AG09319 (cell line): ENCODE measurements at regions not wholly inside any gene's neighbourhood (a gene's known extent, or its start where the extent isn't known, plus 50 kb on each side); places are given as distances from the start of the nearest gene placed in this dataset.

Experiments used
- DNase-seq: peaks from one replicate; pipeline ENCODE4 v3.0.0-alpha.2; 2010; ENCODE audit warnings: low read depth; ENCODE audit errors: extremely low read depth
- CTCF ChIP-seq: IDR thresholded peaks from 2 replicates; pipeline ENCODE4 v1.5.1; 2011; ENCODE audit warnings: low read depth, mild to moderate bottlenecking, inconsistent platforms, low read length, moderate library complexity

DNA sequence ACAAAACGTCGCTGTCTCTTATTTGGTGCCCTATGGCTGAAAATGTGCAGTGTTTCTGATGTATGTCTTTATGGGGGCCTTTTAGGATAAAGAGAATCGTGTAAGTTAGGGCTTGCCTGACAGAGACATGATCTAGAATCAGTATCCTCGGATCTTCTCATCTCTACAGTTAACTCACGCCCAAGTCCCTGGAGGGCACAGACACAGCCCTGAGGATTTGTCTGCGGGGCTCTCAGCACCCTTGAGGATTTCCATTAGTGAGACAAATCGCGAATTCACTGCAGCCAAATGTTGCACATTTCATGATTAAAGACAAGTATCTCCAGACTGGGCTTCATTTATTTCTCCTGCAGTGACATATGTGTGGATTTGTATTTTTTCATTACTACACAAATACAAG lies 552.7 kb downstream of the C6orf118 start:
- no peak for TF ChIP-seq CTCF
- DNase-seq = no peak

GRCh38 chr6:164756142-164756541 lies 553.3 kb downstream of the C6orf118 start:
- no peak for DNase-seq

DNA sequence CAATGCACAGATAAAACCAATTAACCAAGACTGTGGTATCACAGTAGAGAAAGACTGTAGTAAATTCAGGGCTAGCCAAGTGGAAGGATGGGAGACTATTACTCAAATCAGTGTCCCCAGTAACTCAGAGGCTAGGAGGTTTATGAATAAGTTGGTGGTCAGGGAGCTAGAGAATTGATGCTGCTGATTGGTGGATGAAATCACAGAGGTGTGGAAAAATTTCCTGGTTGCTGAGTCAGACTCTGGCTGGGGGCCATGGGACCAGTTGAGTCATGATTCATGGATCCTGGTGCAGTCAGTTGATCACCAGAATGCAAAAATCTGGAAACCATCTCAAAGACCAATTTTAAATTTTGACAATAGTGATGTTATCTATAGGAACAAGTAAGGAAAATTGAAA lies 555.9 kb downstream of the C6orf118 start:
- no peak for DNase-seq

More at GRCh38 chr6:164756142-164756541, 553.3 kb downstream of the C6orf118 start:
- no peak for TF ChIP-seq CTCF

GRCh38 chr6:164751395-164751794 lies 558.0 kb downstream of the C6orf118 start:
- TF ChIP-seq CTCF = no peak
- DNase-seq = no peak

More for the DNA sequence above, 555.9 kb downstream of the C6orf118 start:
- no peak for TF ChIP-seq CTCF

GRCh38 chr6:164750128-164750527 lies 559.3 kb downstream of the C6orf118 start:
- no peak for TF ChIP-seq CTCF
- DNase-seq = no peak

DNA sequence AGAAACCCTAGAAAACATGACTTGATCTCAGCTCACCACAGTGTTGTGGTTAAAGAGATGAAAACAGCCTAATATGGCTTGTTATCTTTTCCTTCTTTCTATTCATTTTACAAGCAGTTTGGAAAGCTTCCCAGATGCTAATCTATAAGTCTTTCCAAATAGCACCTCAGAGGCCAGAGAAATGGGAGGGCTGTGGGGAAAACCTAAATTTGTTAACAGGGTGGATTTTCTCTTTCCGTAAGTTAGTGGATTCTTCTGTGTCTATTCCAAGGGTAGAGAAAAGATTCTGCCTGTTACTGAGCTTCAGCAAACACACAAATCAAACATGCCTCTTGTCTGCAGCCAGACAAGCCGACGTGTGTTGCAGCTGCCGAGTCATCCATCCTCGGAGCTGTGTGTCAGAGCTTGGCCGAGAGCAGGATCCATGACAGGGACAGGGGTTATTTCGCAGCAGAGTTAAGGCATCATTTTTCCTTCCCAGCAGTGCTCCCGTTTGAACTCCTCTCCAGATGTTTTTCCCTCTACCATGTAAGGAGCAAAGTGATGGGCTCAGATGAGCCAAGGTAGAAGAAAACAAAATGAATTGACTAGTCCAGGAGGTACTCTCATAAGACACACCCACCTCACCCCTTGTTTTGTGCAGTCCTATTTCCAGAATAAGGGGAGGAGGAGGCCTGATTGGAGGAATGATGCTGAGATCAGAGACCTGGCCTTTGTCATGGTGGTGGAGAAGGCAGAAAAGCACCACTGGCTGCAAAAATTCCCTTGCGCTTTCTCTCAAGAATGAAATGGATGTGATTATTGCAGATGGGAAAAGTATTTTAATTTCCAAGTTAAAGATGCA lies 560.0 kb downstream of the C6orf118 start:
- DNase-seq = no peak
- TF ChIP-seq CTCF = no peak

- no peak for TF ChIP-seq CTCF
Observed at GRCh38 chr6:164744301-164744700, 565.1 kb downstream of the C6orf118 start.

More at GRCh38 chr6:164744301-164744700, 565.1 kb downstream of the C6orf118 start:
- DNase-seq = no peak
